ENCODE measurements at regions not wholly inside any gene's neighbourhood (a gene's known extent, or its start where the extent isn't known, plus 50 kb on each side); places are given as distances from the start of the nearest gene placed in this dataset.

DNA sequence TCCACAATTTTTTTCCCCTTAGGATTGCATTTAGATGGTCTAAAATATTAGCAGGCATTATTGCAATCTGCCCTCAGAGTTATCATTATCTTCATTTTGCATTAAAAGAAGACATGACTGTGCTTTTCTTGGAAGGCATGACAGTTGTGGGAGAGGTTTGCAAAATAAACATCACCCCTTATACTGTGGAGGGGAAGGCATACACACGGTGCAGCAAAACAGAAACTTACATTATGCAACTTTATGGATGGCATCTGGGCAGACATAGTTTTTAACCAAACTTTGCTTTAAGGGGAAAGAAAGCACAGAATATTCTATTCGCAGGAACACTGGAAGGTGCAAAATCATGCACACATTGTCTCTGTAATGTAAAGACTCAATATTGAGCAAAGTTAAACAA, 505.8 kb upstream of the ADAMTS16 start:
- no peaks in the 10 kb centered on the region for H3K36me3 Mint-ChIP-seq
- no peak overlapping the region for H3K27ac Mint-ChIP-seq
- TF ChIP-seq, protein P1, sequence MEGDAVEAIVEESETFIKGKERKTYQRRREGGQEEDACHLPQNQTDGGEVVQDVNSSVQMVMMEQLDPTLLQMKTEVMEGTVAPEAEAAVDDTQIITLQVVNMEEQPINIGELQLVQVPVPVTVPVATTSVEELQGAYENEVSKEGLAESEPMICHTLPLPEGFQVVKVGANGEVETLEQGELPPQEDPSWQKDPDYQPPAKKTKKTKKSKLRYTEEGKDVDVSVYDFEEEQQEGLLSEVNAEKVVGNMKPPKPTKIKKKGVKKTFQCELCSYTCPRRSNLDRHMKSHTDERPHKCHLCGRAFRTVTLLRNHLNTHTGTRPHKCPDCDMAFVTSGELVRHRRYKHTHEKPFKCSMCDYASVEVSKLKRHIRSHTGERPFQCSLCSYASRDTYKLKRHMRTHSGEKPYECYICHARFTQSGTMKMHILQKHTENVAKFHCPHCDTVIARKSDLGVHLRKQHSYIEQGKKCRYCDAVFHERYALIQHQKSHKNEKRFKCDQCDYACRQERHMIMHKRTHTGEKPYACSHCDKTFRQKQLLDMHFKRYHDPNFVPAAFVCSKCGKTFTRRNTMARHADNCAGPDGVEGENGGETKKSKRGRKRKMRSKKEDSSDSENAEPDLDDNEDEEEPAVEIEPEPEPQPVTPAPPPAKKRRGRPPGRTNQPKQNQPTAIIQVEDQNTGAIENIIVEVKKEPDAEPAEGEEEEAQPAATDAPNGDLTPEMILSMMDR (IDR thresholded peaks at IDR 0.05; ENCODE audit: unreplicated experiment): no peak
- no peak for DNase-seq (ENCODE audit: low spot score in 2 of 2, unreplicated experiment in 2 of 2)
- peaks cover 1% of the 10 kb centered on the region for H3K4me1 Mint-ChIP-seq
- no peak overlapping the region for H3K4me3 Mint-ChIP-seq
- peaks cover 28% of the 10 kb centered on the region for H3K27me3 Mint-ChIP-seq (ENCODE audit: low read depth)
- H3K9me3 Mint-ChIP-seq: no peaks in the 10 kb centered on the region

DNA sequence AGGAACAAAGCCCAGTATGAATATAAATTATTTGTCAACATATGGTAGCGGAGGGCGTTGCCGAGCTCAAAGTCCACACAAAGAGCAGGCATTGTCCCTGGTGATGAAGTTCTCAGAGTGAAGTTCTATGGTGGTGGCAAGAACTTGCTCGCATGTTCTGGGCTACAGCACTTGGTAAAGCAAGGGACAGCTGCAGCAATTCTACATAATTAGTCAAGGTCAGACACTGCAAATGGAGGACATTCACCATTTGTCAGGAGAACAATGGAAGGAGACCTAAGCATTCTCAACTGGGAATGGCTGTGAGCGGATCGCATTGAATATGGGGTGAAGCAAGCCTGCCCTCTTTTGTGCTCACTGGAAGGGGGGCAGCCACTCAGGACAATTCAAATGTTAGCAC, 503.8 kb upstream of the ADAMTS16 start:
- TF ChIP-seq, protein P1 (IDR thresholded peaks at IDR 0.05; ENCODE audit: unreplicated experiment): no peak
- Mint-ChIP-seq H3K4me3 (no peak overlapping the region), H3K27me3 (ENCODE audit: low read depth) (peaks cover 27% of the 10 kb centered on the region), H3K27ac (no peak overlapping the region), H3K4me1 (peaks cover 14% of the 10 kb centered on the region), H3K36me3 (no peaks in the 10 kb centered on the region), H3K9me3 (no peaks in the 10 kb centered on the region)
- no peak for DNase-seq (ENCODE audit: low spot score in 2 of 2, unreplicated experiment in 2 of 2)

DNA sequence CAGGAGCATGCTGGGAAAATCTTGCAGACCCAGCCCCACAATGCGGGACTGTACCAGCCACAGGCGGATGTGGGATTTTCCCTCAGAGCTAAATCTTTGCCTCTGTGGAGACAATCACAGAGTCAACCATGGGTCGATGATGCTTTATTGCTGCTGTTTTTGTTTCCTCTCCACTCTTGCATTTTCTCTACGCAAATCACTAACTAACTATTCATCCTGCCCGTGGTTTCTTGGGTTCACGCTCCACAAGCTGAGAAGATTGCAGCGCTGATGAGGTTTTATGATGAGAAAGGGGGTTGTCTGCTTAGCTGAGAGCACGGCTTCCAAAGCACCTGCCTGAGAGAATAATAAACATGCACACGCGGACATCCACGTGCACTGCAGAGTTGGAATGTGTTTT, 500.2 kb upstream of the ADAMTS16 start:
- H3K27ac Mint-ChIP-seq: peak overlapping the region; percentile 60
- H3K36me3 Mint-ChIP-seq: no peaks in the 10 kb centered on the region
- peaks cover 14% of the 10 kb centered on the region for H3K4me1 Mint-ChIP-seq
- peaks cover 13% of the 10 kb centered on the region for H3K27me3 Mint-ChIP-seq (ENCODE audit: low read depth)
- DNase-seq (ENCODE audit: low spot score in 2 of 2, unreplicated experiment in 2 of 2): no peak
- H3K4me3 Mint-ChIP-seq: no peak overlapping the region
- peaks cover 4% of the 10 kb centered on the region for H3K9me3 Mint-ChIP-seq
- TF ChIP-seq, protein P1 (IDR thresholded peaks at IDR 0.05; ENCODE audit: unreplicated experiment): no peak

DNA sequence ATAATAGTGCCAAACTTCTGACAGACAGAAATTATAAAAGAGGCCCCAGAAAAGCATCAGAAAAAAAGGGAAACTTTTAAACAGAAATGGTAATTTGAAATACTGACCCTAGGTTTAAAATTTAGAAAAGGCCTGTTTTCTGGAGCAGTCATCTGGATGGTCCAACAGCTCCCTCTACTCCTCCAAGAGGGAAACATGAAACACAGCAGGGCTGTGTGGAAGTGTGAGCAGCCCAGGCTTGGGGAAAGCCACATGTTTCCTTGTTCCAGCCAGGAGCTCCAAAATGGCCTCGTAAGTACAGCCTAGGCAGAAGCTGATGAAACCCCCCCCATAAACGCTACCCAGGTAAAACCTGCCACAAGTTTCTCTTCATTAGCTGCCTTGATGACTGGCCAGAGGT, 499.3 kb upstream of the ADAMTS16 start:
- TF ChIP-seq, protein P1 (IDR thresholded peaks at IDR 0.05; ENCODE audit: unreplicated experiment): no peak
- no peaks in the 10 kb centered on the region for H3K36me3 Mint-ChIP-seq
- no peak overlapping the region for H3K27ac Mint-ChIP-seq
- DNase-seq (ENCODE audit: low spot score in 2 of 2, unreplicated experiment in 2 of 2): no peak
- peaks cover 16% of the 10 kb centered on the region for H3K27me3 Mint-ChIP-seq (ENCODE audit: low read depth)
- H3K4me3 Mint-ChIP-seq: no peak overlapping the region
- H3K4me1 Mint-ChIP-seq: peaks cover 14% of the 10 kb centered on the region
- peaks cover 4% of the 10 kb centered on the region for H3K9me3 Mint-ChIP-seq

DNA sequence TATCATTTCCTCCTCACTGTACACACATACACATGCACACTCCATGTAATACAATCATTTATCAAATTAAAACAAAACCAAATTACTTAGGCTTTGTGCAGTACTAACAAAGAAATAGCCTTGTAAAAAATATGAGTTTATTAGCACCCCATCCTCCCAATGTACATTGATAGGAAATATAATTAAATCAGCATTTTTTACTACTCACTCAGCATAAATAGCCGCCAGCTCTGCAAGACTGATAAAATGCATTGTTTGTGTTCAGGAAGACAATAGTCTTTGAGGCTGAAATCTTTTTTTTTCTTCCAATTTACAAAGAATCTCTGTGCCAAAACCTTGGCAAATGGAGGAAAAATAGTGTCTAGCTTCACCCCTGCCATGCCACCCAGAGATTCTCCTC, 497.6 kb upstream of the ADAMTS16 start:
- DNase-seq (ENCODE audit: low spot score in 2 of 2, unreplicated experiment in 2 of 2): no peak
- Mint-ChIP-seq H3K27me3 (ENCODE audit: low read depth) (peaks cover 17% of the 10 kb centered on the region), H3K27ac (no peak overlapping the region), H3K4me1 (peaks cover 20% of the 10 kb centered on the region), H3K36me3 (no peaks in the 10 kb centered on the region), H3K4me3 (no peak overlapping the region), H3K9me3 (peaks cover 4% of the 10 kb centered on the region)
- TF ChIP-seq, protein P1 (IDR thresholded peaks at IDR 0.05; ENCODE audit: unreplicated experiment): no peak

DNA sequence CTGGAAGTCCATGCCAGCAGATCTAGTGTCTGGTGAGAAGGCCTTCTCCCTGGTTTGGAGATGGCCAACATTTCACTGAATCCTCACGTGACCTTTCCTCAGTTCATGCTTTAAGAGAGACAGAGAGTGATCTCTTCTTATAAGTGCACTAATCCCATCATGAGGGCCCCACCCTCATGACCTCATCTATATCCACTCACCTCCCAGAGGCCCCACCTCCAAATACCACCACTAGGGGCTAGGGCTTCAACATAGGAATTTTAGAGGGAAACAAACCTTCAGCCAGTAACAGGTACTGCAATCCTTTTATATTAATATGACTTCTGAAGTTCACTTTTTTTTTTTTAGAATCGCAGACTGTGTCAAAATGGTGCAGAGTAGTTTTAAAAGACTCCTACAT, 496.9 kb upstream of the ADAMTS16 start:
- Mint-ChIP-seq H3K9me3 (peaks cover 4% of the 10 kb centered on the region), H3K27ac (no peak overlapping the region)

More for the DNA sequence above, 496.9 kb upstream of the ADAMTS16 start:
- TF ChIP-seq, protein P1 (IDR thresholded peaks at IDR 0.05; ENCODE audit: unreplicated experiment): peak; percentile 37
- no peaks in the 10 kb centered on the region for H3K36me3 Mint-ChIP-seq
- no peak for DNase-seq (ENCODE audit: low spot score in 2 of 2, unreplicated experiment in 2 of 2)
- no peak overlapping the region for H3K4me3 Mint-ChIP-seq
- H3K4me1 Mint-ChIP-seq: peaks cover 20% of the 10 kb centered on the region
- peaks cover 20% of the 10 kb centered on the region for H3K27me3 Mint-ChIP-seq (ENCODE audit: low read depth)
